ENCODE measurements at regions not wholly inside any gene's neighbourhood (a gene's known extent, or its start where the extent isn't known, plus 50 kb on each side); places are given as distances from the start of the nearest gene placed in this dataset.

GRCh38 chr4:114265342-114265741 is 285.9 kb upstream of the ARSJ start:
- no peak overlapping the region for H3K4me3 ChIP-seq (ENCODE audit: low read depth, low read length)
- TF ChIP-seq CTCF (IDR thresholded peaks at IDR 0.05; ENCODE audit: low read depth, low read length, missing control alignments): no peak
- no peak for DNase-seq (ENCODE audit: low read depth)

- DNase-seq (ENCODE audit: low read depth): no peak
- TF ChIP-seq CTCF (IDR thresholded peaks at IDR 0.05; ENCODE audit: low read depth, low read length, missing control alignments): no peak
- no peak overlapping the region for H3K4me3 ChIP-seq (ENCODE audit: low read depth, low read length)
These were observed 288.5 kb upstream of the ARSJ start for GRCh38 chr4:114267976-114268375.

GRCh38 chr4:114271031-114271430 is 291.6 kb upstream of the ARSJ start:
- TF ChIP-seq CTCF (IDR thresholded peaks at IDR 0.05; ENCODE audit: low read depth, low read length, missing control alignments): no peak
- H3K4me3 ChIP-seq (ENCODE audit: low read depth, low read length): no peak overlapping the region
- no peak for DNase-seq (ENCODE audit: low read depth)

- H3K4me3 ChIP-seq (ENCODE audit: low read depth, low read length): no peak overlapping the region
- no peak for TF ChIP-seq CTCF (IDR thresholded peaks at IDR 0.05; ENCODE audit: low read depth, low read length, missing control alignments)
- no peak for DNase-seq (ENCODE audit: low read depth)
These were observed 292.8 kb upstream of the ARSJ start for GRCh38 chr4:114272226-114272625.

- TF ChIP-seq CTCF (IDR thresholded peaks at IDR 0.05; ENCODE audit: low read depth, low read length, missing control alignments): no peak
- H3K4me3 ChIP-seq (ENCODE audit: low read depth, low read length): no peak overlapping the region
- DNase-seq (ENCODE audit: low read depth): no peak
These were observed 293.8 kb upstream of the ARSJ start for GRCh38 chr4:114273238-114273637.

GRCh38 chr4:114277690-114278089 is 298.2 kb upstream of the ARSJ start:
- DNase-seq (ENCODE audit: low read depth): no peak

More at GRCh38 chr4:114277690-114278089, 298.2 kb upstream of the ARSJ start:
- no peak overlapping the region for H3K4me3 ChIP-seq (ENCODE audit: low read depth, low read length)
- no peak for TF ChIP-seq CTCF (IDR thresholded peaks at IDR 0.05; ENCODE audit: low read depth, low read length, missing control alignments)
